Hepatocyte (in vitro differentiated cells): ENCODE measurements at regions not wholly inside any gene's neighbourhood (a gene's known extent, or its start where the extent isn't known, plus 50 kb on each side); places are given as distances from the start of the nearest gene placed in this dataset.

Experiments
- DNase-seq: peaks from one replicate; pipeline ENCODE4 v3.0.0-alpha.2; 2016; ENCODE audit warnings: low spot score
- H2AFZ ChIP-seq: fragments of 200-600 bp; sonication (generic); 2 replicates; pipeline ENCODE4 v1.6.0; 2016; ENCODE audit warnings: antibody characterized with exemption, mild to moderate bottlenecking
- H3K27ac ChIP-seq: fragments of 200-600 bp; sonication (generic); 2 replicates; pipeline ENCODE4 v1.5.1; 2016; ENCODE audit warnings: mild to moderate bottlenecking
- H3K27me3 ChIP-seq: fragments of 200-600 bp; sonication (generic); 2 replicates; pipeline ENCODE4 v1.6.1; 2016
- H3K36me3 ChIP-seq: fragments of 200-600 bp; sonication (generic); replicated peaks from 2 replicates; pipeline ENCODE4 v1.5.1; 2016; ENCODE audit warnings: low read depth; ENCODE audit not compliant: insufficient read depth
- H3K4me1 ChIP-seq: fragments of 200-600 bp; sonication (generic); 2 replicates; pipeline ENCODE4 v1.5.1; 2016; ENCODE audit warnings: mild to moderate bottlenecking, moderate library complexity; ENCODE audit not compliant: insufficient read depth
- H3K4me2 ChIP-seq: fragments of 200-600 bp; sonication (generic); 2 replicates; pipeline ENCODE4 v1.6.0; 2016
- H3K4me3 ChIP-seq: fragments of 200-600 bp; sonication (generic); 2 replicates; pipeline ENCODE4 v1.5.1; 2016; ENCODE audit warnings: mild to moderate bottlenecking
- H3K79me2 ChIP-seq: fragments of 200-600 bp; sonication (generic); 2 replicates; pipeline ENCODE4 v1.6.0; 2017; ENCODE audit warnings: mild to moderate bottlenecking
- H3K9me2 ChIP-seq: fragments of 200-600 bp; sonication (generic); replicated peaks from 2 replicates; pipeline ENCODE4 v1.6.0; 2017; ENCODE audit warnings: mild to moderate bottlenecking; ENCODE audit not compliant: insufficient read depth
- H3K9me3 ChIP-seq: fragments of 200-600 bp; sonication (generic); 2 replicates; pipeline ENCODE4 v1.5.1; 2016; ENCODE audit warnings: low read depth, mild to moderate bottlenecking
- H4K20me1 ChIP-seq: fragments of 200-600 bp; sonication (generic); 2 replicates; pipeline ENCODE4 v1.6.0; 2016; ENCODE audit warnings: mild to moderate bottlenecking; ENCODE audit not compliant: insufficient read depth, poor library complexity, severe bottlenecking
- EZH2 ChIP-seq: fragments of 200-600 bp; sonication (generic); IDR thresholded peaks from 2 replicates; pipeline ENCODE4 v1.6.1; 2016; ENCODE audit warnings: antibody characterized with exemption, mild to moderate bottlenecking, borderline replicate concordance
- EZH2phosphoT487 ChIP-seq: fragments of 200-600 bp; sonication (generic); IDR thresholded peaks from one replicate; pipeline ENCODE4 v1.6.1; 2018; ENCODE audit warnings: antibody characterized with exemption, mild to moderate bottlenecking, low read depth, moderate library complexity; ENCODE audit not compliant: unreplicated experiment, severe bottlenecking
- WGBS: methylation state at CpG from one replicate; pipeline ENCODE4 v1.1.6; 2016; ENCODE audit warnings: low lambda C conversion rate; ENCODE audit errors: missing lambda C conversion rate; 5-methylcytosine and 5-hydroxymethylcytosine counted together
- TF ChIP-seq, protein P1 (sequence below): fragments of 200-600 bp; sonication (generic); IDR thresholded peaks from 2 replicates; pipeline ENCODE4 v1.5.1; 2016; ENCODE audit warnings: antibody characterized with exemption, mild to moderate bottlenecking; ENCODE audit not compliant: poor library complexity

DNA sequence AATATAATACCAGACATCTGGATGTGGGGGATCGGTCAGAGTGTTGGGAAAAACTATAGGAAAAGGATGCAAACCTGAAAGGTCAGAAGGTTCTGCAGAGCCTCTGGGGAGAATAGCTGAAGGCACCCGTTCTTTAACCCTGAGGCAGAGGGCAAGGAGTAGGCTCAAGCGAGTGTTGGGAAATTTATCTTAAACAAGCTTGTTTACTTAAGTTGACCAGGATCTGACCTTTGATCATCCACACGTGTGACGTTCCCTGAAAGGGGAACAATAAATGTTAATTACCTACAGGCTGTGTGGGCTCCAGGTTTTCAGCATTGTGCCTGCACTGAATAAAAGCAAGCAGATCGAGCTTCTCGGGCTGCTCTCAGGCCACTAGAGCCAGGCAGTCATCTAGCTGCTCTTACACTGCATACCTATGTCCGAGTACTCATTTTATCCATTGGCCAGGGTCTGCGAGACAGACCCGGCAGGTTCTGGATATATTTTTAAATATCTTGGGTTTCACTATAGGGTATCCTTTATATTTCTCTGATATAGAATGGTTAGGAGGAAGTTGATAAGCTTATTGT lies 400.6 kb upstream of the CHST9 start:
- Histone ChIP-seq H3K4me2 (peak overlapping the region; percentile 39), H2AFZ (no peak overlapping the region), H3K36me3 (no peaks in the 10 kb centered on the region), H3K4me3 (no peak overlapping the region), H4K20me1 (no peaks in the 10 kb centered on the region), H3K4me1 (peaks cover 6% of the 10 kb centered on the region), H3K9me3 (no peaks in the 10 kb centered on the region), H3K79me2 (no peaks in the 10 kb centered on the region), H3K27me3 (no peaks in the 10 kb centered on the region), H3K9me2 (no peaks in the 10 kb centered on the region), H3K27ac (peak overlapping the region; percentile 57)
- 35% methylated on average over 10 of the region's 10 CpGs for WGBS
- TF ChIP-seq EZH2 (no peak), EZH2phosphoT487 (no peak)
- TF ChIP-seq, protein P1, sequence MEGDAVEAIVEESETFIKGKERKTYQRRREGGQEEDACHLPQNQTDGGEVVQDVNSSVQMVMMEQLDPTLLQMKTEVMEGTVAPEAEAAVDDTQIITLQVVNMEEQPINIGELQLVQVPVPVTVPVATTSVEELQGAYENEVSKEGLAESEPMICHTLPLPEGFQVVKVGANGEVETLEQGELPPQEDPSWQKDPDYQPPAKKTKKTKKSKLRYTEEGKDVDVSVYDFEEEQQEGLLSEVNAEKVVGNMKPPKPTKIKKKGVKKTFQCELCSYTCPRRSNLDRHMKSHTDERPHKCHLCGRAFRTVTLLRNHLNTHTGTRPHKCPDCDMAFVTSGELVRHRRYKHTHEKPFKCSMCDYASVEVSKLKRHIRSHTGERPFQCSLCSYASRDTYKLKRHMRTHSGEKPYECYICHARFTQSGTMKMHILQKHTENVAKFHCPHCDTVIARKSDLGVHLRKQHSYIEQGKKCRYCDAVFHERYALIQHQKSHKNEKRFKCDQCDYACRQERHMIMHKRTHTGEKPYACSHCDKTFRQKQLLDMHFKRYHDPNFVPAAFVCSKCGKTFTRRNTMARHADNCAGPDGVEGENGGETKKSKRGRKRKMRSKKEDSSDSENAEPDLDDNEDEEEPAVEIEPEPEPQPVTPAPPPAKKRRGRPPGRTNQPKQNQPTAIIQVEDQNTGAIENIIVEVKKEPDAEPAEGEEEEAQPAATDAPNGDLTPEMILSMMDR: no peak
- peak; percentile 70 for DNase-seq

DNA sequence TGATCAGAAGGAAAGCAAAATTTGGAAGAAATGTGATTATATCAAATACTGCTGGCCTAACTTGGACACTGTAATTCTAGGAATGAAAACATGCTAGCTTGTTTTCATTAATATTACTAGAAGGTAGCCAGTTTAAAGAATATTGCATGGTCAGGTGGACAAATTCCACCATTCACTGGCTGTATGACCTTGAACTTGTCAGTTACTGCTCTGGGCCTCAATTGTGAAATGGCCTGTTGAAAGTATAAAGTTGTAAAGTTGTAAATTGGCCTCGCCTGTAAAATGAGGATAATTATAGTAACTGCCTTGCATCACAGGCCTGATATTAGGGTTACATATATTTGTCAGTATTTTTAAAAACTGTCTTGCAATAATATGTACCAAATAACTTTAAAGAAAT lies 398.4 kb upstream of the CHST9 start:
- Histone ChIP-seq H3K9me3 (no peaks in the 10 kb centered on the region), H3K4me3 (no peak overlapping the region), H3K27me3 (no peaks in the 10 kb centered on the region), H3K36me3 (no peaks in the 10 kb centered on the region), H4K20me1 (no peaks in the 10 kb centered on the region), H3K4me2 (peak overlapping the region; percentile 8), H3K9me2 (no peaks in the 10 kb centered on the region), H3K4me1 (peaks cover 6% of the 10 kb centered on the region), H3K27ac (peak overlapping the region; percentile 26), H3K79me2 (no peaks in the 10 kb centered on the region), H2AFZ (no peak overlapping the region)
- TF ChIP-seq EZH2 (no peak), EZH2phosphoT487 (no peak)
- TF ChIP-seq, protein P1: no peak
- DNase-seq: no peak
- WGBS: 52% methylated on average over 1 of the region's 1 CpG

- WGBS: 94% methylated on average over 4 of the region's 4 CpGs
- H4K20me1 ChIP-seq: no peaks in the 10 kb centered on the region
Observed at GRCh38 chr18:27582760-27583412, 397.8 kb upstream of the CHST9 start.

More at GRCh38 chr18:27582760-27583412, 397.8 kb upstream of the CHST9 start:
- Histone ChIP-seq H3K4me1 (peaks cover 6% of the 10 kb centered on the region), H3K9me3 (no peaks in the 10 kb centered on the region), H3K4me3 (no peak overlapping the region), H3K79me2 (no peaks in the 10 kb centered on the region), H3K27ac (peak overlapping the region; percentile 26), H3K4me2 (peak overlapping the region; percentile 8), H3K36me3 (no peaks in the 10 kb centered on the region), H3K27me3 (no peaks in the 10 kb centered on the region), H3K9me2 (no peaks in the 10 kb centered on the region), H2AFZ (no peak overlapping the region)
- DNase-seq: no peak
- TF ChIP-seq EZH2 (no peak), EZH2phosphoT487 (no peak)
- TF ChIP-seq, protein P1: no peak
